ENCODE measurements at regions not wholly inside any gene's neighbourhood (a gene's known extent, or its start where the extent isn't known, plus 50 kb on each side); places are given as distances from the start of the nearest gene placed in this dataset.

GRCh38 chr4:14152834-14153519 is 525.5 kb upstream of the BOD1L1 start:
- TF ChIP-seq CTCF (conservative IDR thresholded peaks at IDR 0.05), result no peak
- no peak for TF ChIP-seq EZH2 (IDR thresholded peaks at IDR 0.05; ENCODE audit: low read depth)
